ENCODE measurements at regions not wholly inside any gene's neighbourhood (a gene's known extent, or its start where the extent isn't known, plus 50 kb on each side); places are given as distances from the start of the nearest gene placed in this dataset.

DNA sequence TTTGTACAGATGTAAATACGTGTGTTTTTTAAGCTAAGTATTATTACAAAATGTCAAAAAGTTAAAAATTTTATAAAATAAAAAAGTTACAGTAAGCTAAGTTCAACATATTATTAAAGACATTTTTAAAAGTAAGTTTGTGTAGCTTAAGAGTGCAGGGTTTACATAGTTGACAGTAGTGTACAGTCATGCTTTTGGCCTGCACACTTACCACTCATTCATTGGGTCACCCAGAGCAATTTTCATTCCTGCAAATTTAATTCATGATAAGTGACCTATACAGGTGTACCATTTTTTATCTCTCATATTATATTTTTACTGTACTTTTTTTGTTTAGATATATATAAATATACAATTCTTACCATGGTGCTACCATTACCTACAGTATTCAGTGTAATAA is 769.9 kb upstream of the SLITRK6 start:
- Histone ChIP-seq H3K4me3 (ENCODE audit: severe bottlenecking) (no peak overlapping the region), H3K4me1 (ENCODE audit: insufficient read depth, poor library complexity, severe bottlenecking) (peaks cover 15% of the 10 kb centered on the region), H3K9me3 (ENCODE audit: severe bottlenecking) (no peaks in the 10 kb centered on the region), H3K27me3 (ENCODE audit: insufficient read depth, poor library complexity, severe bottlenecking) (no peaks in the 10 kb centered on the region), H3K27ac (ENCODE audit: poor library complexity, severe bottlenecking) (no peak overlapping the region), H3K36me3 (ENCODE audit: low read depth) (no peaks in the 10 kb centered on the region)
- ATAC-seq (ENCODE audit: low read depth), result no peak
- TF ChIP-seq, protein P1, sequence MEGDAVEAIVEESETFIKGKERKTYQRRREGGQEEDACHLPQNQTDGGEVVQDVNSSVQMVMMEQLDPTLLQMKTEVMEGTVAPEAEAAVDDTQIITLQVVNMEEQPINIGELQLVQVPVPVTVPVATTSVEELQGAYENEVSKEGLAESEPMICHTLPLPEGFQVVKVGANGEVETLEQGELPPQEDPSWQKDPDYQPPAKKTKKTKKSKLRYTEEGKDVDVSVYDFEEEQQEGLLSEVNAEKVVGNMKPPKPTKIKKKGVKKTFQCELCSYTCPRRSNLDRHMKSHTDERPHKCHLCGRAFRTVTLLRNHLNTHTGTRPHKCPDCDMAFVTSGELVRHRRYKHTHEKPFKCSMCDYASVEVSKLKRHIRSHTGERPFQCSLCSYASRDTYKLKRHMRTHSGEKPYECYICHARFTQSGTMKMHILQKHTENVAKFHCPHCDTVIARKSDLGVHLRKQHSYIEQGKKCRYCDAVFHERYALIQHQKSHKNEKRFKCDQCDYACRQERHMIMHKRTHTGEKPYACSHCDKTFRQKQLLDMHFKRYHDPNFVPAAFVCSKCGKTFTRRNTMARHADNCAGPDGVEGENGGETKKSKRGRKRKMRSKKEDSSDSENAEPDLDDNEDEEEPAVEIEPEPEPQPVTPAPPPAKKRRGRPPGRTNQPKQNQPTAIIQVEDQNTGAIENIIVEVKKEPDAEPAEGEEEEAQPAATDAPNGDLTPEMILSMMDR (IDR thresholded peaks at IDR 0.05; ENCODE audit: poor library complexity, severe bottlenecking), result no peak
- DNase-seq (ENCODE audit: low spot score), result no peak

DNA sequence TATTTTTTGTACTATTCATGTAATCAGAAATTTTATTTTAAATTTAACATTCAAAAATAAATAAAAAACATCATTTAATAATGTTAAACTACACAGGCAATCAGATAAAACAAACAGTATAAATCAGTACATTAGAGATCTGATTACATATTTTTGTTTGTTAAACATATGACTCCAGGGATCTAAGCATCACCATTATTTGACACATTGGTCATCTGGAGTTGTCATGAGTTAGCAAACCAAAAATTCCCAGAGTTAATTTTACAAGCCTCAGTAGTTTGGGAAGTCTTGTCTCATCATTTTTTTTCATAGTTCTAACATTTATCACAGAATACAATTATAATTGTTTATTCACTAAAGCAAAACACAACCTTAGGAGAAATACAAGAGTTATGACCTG is 770.8 kb upstream of the SLITRK6 start:
- Histone ChIP-seq H3K27me3 (ENCODE audit: insufficient read depth, poor library complexity, severe bottlenecking) (no peaks in the 10 kb centered on the region), H3K4me1 (ENCODE audit: insufficient read depth, poor library complexity, severe bottlenecking) (peaks cover 15% of the 10 kb centered on the region), H3K9me3 (ENCODE audit: severe bottlenecking) (no peaks in the 10 kb centered on the region), H3K36me3 (ENCODE audit: low read depth) (no peaks in the 10 kb centered on the region), H3K27ac (ENCODE audit: poor library complexity, severe bottlenecking) (no peak overlapping the region), H3K4me3 (ENCODE audit: severe bottlenecking) (no peak overlapping the region)
- TF ChIP-seq, protein P1 (IDR thresholded peaks at IDR 0.05; ENCODE audit: poor library complexity, severe bottlenecking), result no peak
- DNase-seq (ENCODE audit: low spot score) (no peak), ATAC-seq (ENCODE audit: low read depth) (no peak)

DNA sequence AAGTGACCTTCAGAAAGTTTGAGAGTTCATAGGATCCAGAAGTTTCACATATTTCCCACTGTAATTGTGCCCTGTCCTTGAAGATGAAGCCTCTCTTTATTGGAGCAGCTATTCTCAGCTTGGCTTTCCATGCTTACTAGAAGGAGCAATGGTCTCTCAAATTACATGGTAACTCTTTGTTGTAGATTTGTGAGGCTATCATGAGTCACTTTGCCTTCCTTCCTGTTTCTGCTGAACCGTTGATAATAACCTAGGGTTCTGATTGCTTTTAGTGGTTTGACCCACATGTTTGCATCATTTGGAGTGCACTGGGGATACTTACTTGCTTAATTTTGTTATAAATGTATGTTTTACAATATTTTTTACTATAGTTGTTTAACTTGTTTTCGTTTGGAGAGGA is 772.9 kb upstream of the SLITRK6 start:
- ATAC-seq (ENCODE audit: low read depth) (peak; percentile 83; the same call in 2 of the 3 replicates), DNase-seq (ENCODE audit: low spot score) (no peak)
- Histone ChIP-seq H3K4me3 (ENCODE audit: severe bottlenecking) (no peak overlapping the region), H3K27ac (ENCODE audit: poor library complexity, severe bottlenecking) (peak overlapping the region; percentile 28), H3K27me3 (ENCODE audit: insufficient read depth, poor library complexity, severe bottlenecking) (no peaks in the 10 kb centered on the region), H3K9me3 (ENCODE audit: severe bottlenecking) (no peaks in the 10 kb centered on the region), H3K4me1 (ENCODE audit: insufficient read depth, poor library complexity, severe bottlenecking) (peaks cover 15% of the 10 kb centered on the region), H3K36me3 (ENCODE audit: low read depth) (no peaks in the 10 kb centered on the region)
- TF ChIP-seq, protein P1 (IDR thresholded peaks at IDR 0.05; ENCODE audit: poor library complexity, severe bottlenecking), result no peak

DNA sequence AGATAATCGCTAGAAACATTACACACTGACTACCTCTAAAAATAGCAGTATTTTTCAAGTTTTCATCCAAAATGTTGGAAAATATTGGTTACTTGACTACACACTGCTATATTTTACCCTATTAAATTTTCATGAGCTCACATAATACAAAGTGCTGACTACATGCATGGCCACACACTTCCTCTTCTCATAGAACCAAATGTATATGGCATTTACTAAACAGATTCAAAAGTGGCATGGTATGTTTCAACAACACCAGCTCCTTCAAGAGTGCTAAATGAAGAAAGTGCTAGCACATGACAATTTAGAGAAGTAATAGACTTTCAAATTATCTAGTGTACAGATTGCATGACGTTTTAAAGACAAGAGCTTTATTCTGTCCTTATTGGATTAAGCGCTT is 780.4 kb upstream of the SLITRK6 start:
- Histone ChIP-seq H3K27ac (ENCODE audit: poor library complexity, severe bottlenecking) (no peak overlapping the region), H3K4me1 (ENCODE audit: insufficient read depth, poor library complexity, severe bottlenecking) (no peaks in the 10 kb centered on the region), H3K9me3 (ENCODE audit: severe bottlenecking) (no peaks in the 10 kb centered on the region), H3K4me3 (ENCODE audit: severe bottlenecking) (no peak overlapping the region), H3K27me3 (ENCODE audit: insufficient read depth, poor library complexity, severe bottlenecking) (no peaks in the 10 kb centered on the region), H3K36me3 (ENCODE audit: low read depth) (no peaks in the 10 kb centered on the region)
- ATAC-seq (ENCODE audit: low read depth) (no peak), DNase-seq (ENCODE audit: low spot score) (no peak)
- TF ChIP-seq, protein P1 (IDR thresholded peaks at IDR 0.05; ENCODE audit: poor library complexity, severe bottlenecking), result no peak

DNA sequence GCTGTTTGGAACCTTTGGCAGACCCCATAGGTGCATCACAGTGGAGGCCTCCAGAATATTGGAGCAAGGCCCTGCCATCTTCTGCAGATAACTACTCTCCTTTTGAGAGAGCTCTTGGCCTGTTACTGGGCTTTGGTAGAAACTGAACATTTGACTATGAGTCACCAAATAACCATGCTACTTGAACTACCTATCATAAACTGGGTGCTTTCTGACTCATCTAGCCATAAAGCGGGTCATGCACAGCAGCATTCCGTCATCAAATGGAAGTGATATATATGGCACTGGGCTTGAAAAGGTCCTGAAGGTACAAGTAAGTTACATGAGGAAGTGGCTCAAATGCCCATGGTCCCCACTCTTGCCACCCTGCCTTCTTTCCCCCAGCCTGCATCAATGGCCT is 782.5 kb upstream of the SLITRK6 start:
- TF ChIP-seq, protein P1 (IDR thresholded peaks at IDR 0.05; ENCODE audit: poor library complexity, severe bottlenecking), result no peak

More for the DNA sequence above, 782.5 kb upstream of the SLITRK6 start:
- Histone ChIP-seq H3K9me3 (ENCODE audit: severe bottlenecking) (no peaks in the 10 kb centered on the region), H3K4me3 (ENCODE audit: severe bottlenecking) (no peak overlapping the region), H3K27me3 (ENCODE audit: insufficient read depth, poor library complexity, severe bottlenecking) (no peaks in the 10 kb centered on the region), H3K27ac (ENCODE audit: poor library complexity, severe bottlenecking) (no peak overlapping the region), H3K36me3 (ENCODE audit: low read depth) (no peaks in the 10 kb centered on the region), H3K4me1 (ENCODE audit: insufficient read depth, poor library complexity, severe bottlenecking) (no peaks in the 10 kb centered on the region)
- ATAC-seq (ENCODE audit: low read depth) (no peak), DNase-seq (ENCODE audit: low spot score) (no peak)
